ENCODE measurements at regions not wholly inside any gene's neighbourhood (a gene's known extent, or its start where the extent isn't known, plus 50 kb on each side); places are given as distances from the start of the nearest gene placed in this dataset.
A peak's percentile ranks its signal among the peaks of the same experiment; 100 is the strongest.

- ChIA-PET POLR2A (no interaction called here), RAD21 (ENCODE audit: unreplicated experiment) (no interaction called here), SMC1A (ENCODE audit: uncharacterized antibody, unreplicated experiment) (no interaction called here), CTCF (no interaction called here)
- H3K79me2 ChIP-seq (ENCODE audit: control insufficient read depth, insufficient read depth, low read length) = no peaks in the 10 kb centered on the region
- H3K4me3 ChIP-seq = no peak overlapping the region
- H3K4me2 ChIP-seq (ENCODE audit: control insufficient read depth, insufficient read depth) = no peak overlapping the region
- no peaks in the 10 kb centered on the region for H3K4me1 ChIP-seq (ENCODE audit: control insufficient read depth, insufficient read depth, low read length)
- FAIRE-seq (no peak), ATAC-seq (peak; percentile 54; the same call in 2 of the 3 replicates), DNase-seq (ENCODE audit: low read depth, low spot score) (no peak)
- in situ Hi-C loops (cut with MboI) (no loop called here), intact Hi-C loops (cut with micrococcal nuclease; ENCODE audit: unreplicated experiment) (no loop called here)
- H3K9me3 ChIP-seq (replicated peaks; ENCODE audit: control insufficient read depth, insufficient read depth, low read length) = no peaks in the 10 kb centered on the region
- no peak overlapping the region for H3K27ac ChIP-seq (ENCODE audit: control insufficient read depth, insufficient read depth)
- H2AFZ ChIP-seq (ENCODE audit: control insufficient read depth, low read depth, low read length) = no peak overlapping the region
- no peaks in the 10 kb centered on the region for H4K20me1 ChIP-seq (ENCODE audit: control insufficient read depth, insufficient read depth)
- BruUV-seq (replicated peaks) = no TSS peak
- TF ChIP-seq ZNF274 (IDR thresholded peaks at IDR 0.05; ENCODE audit: insufficient read depth, insufficient read length) (no peak), RAD21 (IDR thresholded peaks at IDR 0.05; ENCODE audit: insufficient read depth, low read depth, low read length) (peak; percentile 10; the same call in 1 of the 2 replicates), CHD1 (IDR thresholded peaks at IDR 0.05; ENCODE audit: low read depth, low read length) (no peak)
- TF ChIP-seq, protein P1, sequence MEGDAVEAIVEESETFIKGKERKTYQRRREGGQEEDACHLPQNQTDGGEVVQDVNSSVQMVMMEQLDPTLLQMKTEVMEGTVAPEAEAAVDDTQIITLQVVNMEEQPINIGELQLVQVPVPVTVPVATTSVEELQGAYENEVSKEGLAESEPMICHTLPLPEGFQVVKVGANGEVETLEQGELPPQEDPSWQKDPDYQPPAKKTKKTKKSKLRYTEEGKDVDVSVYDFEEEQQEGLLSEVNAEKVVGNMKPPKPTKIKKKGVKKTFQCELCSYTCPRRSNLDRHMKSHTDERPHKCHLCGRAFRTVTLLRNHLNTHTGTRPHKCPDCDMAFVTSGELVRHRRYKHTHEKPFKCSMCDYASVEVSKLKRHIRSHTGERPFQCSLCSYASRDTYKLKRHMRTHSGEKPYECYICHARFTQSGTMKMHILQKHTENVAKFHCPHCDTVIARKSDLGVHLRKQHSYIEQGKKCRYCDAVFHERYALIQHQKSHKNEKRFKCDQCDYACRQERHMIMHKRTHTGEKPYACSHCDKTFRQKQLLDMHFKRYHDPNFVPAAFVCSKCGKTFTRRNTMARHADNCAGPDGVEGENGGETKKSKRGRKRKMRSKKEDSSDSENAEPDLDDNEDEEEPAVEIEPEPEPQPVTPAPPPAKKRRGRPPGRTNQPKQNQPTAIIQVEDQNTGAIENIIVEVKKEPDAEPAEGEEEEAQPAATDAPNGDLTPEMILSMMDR (IDR thresholded peaks at IDR 0.05 in 2 of 3, conservative IDR thresholded peaks at IDR 0.05 in 1 of 3; ENCODE audit: control insufficient read depth in 2 of 3, extremely low read depth in 1 of 3, insufficient read depth in 1 of 3, low read depth in 3 of 3, low read length in 3 of 3) = peak; percentile 29 to 58 (median 53); a peak in 5 of 6 replicates
- no peaks in the 10 kb centered on the region for H3K27me3 ChIP-seq (replicated peaks in 1 of 2; ENCODE audit: control insufficient read depth in 2 of 2, insufficient read depth in 2 of 2, low read length in 1 of 2)
- 0% methylated on average over 1 of the region's 1 CpG for WGBS (ENCODE audit: insufficient coverage, insufficient replicate concordance, low lambda C conversion rate, missing lambda C conversion rate)
- no peaks in the 10 kb centered on the region for H3K36me3 ChIP-seq (ENCODE audit: control insufficient read depth in 2 of 2, insufficient read depth in 2 of 2, low read length in 1 of 2)
- no peak overlapping the region for H3K9ac ChIP-seq (ENCODE audit: control insufficient read depth, insufficient read depth, low read length)
Measured at GRCh38 chr1:195733826-195734225, 874.4 kb downstream of the KCNT2 start.

GRCh38 chr1:195733408-195733807 lies 874.8 kb downstream of the KCNT2 start:
- ATAC-seq (no peak), FAIRE-seq (no peak), DNase-seq (ENCODE audit: low read depth, low spot score) (no peak)
- TF ChIP-seq KDM1A (IDR thresholded peaks at IDR 0.05; ENCODE audit: borderline replicate concordance) (no peak), YBX1 (IDR thresholded peaks at IDR 0.05) (no peak), FOXM1 (IDR thresholded peaks at IDR 0.05; ENCODE audit: low read depth, low read length) (no peak)
- Histone ChIP-seq H3K27me3 (replicated peaks in 1 of 2; ENCODE audit: control insufficient read depth in 2 of 2, insufficient read depth in 2 of 2, low read length in 1 of 2) (no peaks in the 10 kb centered on the region), H3K4me3 (no peak overlapping the region), H3K9ac (ENCODE audit: control insufficient read depth, insufficient read depth, low read length) (no peak overlapping the region), H2AFZ (ENCODE audit: control insufficient read depth, low read depth, low read length) (no peak overlapping the region), H3K79me2 (ENCODE audit: control insufficient read depth, insufficient read depth, low read length) (no peaks in the 10 kb centered on the region), H4K20me1 (ENCODE audit: control insufficient read depth, insufficient read depth) (no peaks in the 10 kb centered on the region), H3K4me1 (ENCODE audit: control insufficient read depth, insufficient read depth, low read length) (no peaks in the 10 kb centered on the region), H3K9me3 (replicated peaks; ENCODE audit: control insufficient read depth, insufficient read depth, low read length) (no peaks in the 10 kb centered on the region), H3K27ac (ENCODE audit: control insufficient read depth, insufficient read depth) (no peak overlapping the region), H3K36me3 (ENCODE audit: control insufficient read depth in 2 of 2, insufficient read depth in 2 of 2, low read length in 1 of 2) (no peaks in the 10 kb centered on the region), H3K4me2 (ENCODE audit: control insufficient read depth, insufficient read depth) (no peak overlapping the region)
- intact Hi-C loops (cut with micrococcal nuclease; ENCODE audit: unreplicated experiment) (no loop called here), in situ Hi-C loops (cut with MboI) (no loop called here)
- WGBS (ENCODE audit: insufficient coverage, insufficient replicate concordance, low lambda C conversion rate, missing lambda C conversion rate) = 18% methylated on average over 4 of the region's 4 CpGs
- ChIA-PET RAD21 (ENCODE audit: unreplicated experiment) (no interaction called here), CTCF (interaction anchor here (0.5 to 0.7 kb wide), 2 partner anchors 18 to 449 kb away, joined by 3 read pairs; no protein-coding TSS in a partner anchor), POLR2A (no interaction called here), SMC1A (ENCODE audit: uncharacterized antibody, unreplicated experiment) (no interaction called here)
- no TSS peak for BruUV-seq (replicated peaks)
